ENCODE measurements at regions not wholly inside any gene's neighbourhood (a gene's known extent, or its start where the extent isn't known, plus 50 kb on each side); places are given as distances from the start of the nearest gene placed in this dataset.

- DNase-seq (ENCODE audit: low read depth) = peak; percentile 94
- TF ChIP-seq CTCF (IDR thresholded peaks at IDR 0.05; ENCODE audit: insufficient read depth, low read depth, low read length, missing control alignments) = no peak
- peak overlapping the region; percentile 67 for H3K4me3 ChIP-seq (ENCODE audit: low read depth, low read length)
These were observed 224.8 kb upstream of the MARCKS start for GRCh38 chr6:113632220-113632864.

- H3K4me3 ChIP-seq (ENCODE audit: low read depth, low read length) = peak overlapping the region; percentile 67
- no peak for TF ChIP-seq CTCF (IDR thresholded peaks at IDR 0.05; ENCODE audit: insufficient read depth, low read depth, low read length, missing control alignments)
- no peak for DNase-seq (ENCODE audit: low read depth)
These were observed 223.5 kb upstream of the MARCKS start for GRCh38 chr6:113633638-113634037.

GRCh38 chr6:113634352-113635163 lies 222.6 kb upstream of the MARCKS start:
- peak overlapping the region; percentile 7 for H3K4me3 ChIP-seq (ENCODE audit: low read depth, low read length)
- DNase-seq (ENCODE audit: low read depth) = peak; percentile 84

GRCh38 chr6:113635222-113635986 lies 221.7 kb upstream of the MARCKS start:
- peak overlapping the region; percentile 15 for H3K4me3 ChIP-seq (ENCODE audit: low read depth, low read length)
- no peak for TF ChIP-seq CTCF (IDR thresholded peaks at IDR 0.05; ENCODE audit: insufficient read depth, low read depth, low read length, missing control alignments)
- DNase-seq (ENCODE audit: low read depth) = no peak

More at GRCh38 chr6:113634352-113635163, 222.6 kb upstream of the MARCKS start:
- no peak for TF ChIP-seq CTCF (IDR thresholded peaks at IDR 0.05; ENCODE audit: insufficient read depth, low read depth, low read length, missing control alignments)

GRCh38 chr6:113636357-113636824 lies 220.8 kb upstream of the MARCKS start:
- DNase-seq (ENCODE audit: low read depth) = no peak
- no peak overlapping the region for H3K4me3 ChIP-seq (ENCODE audit: low read depth, low read length)
- no peak for TF ChIP-seq CTCF (IDR thresholded peaks at IDR 0.05; ENCODE audit: insufficient read depth, low read depth, low read length, missing control alignments)

- TF ChIP-seq CTCF (IDR thresholded peaks at IDR 0.05; ENCODE audit: insufficient read depth, low read depth, low read length, missing control alignments) = no peak
- no peak overlapping the region for H3K4me3 ChIP-seq (ENCODE audit: low read depth, low read length)
- no peak for DNase-seq (ENCODE audit: low read depth)
These were observed 217.1 kb upstream of the MARCKS start for GRCh38 chr6:113640051-113640450.

Data from GM12865 (cell line).